ENCODE measurements at regions not wholly inside any gene's neighbourhood (a gene's known extent, or its start where the extent isn't known, plus 50 kb on each side); places are given as distances from the start of the nearest gene placed in this dataset.
"Not testable (repeated sequence)": the region's sequence is repeated elsewhere in the genome, so short reads cannot be mapped to it uniquely, and the experiment has no call there.

- DNase-seq (ENCODE audit: low read depth in 4 of 4, low spot score in 3 of 4), result not testable (repeated sequence)
Observed at GRCh38 chr13:104493502-104493901, 1427.3 kb upstream of the SLC10A2 start.

DNA sequence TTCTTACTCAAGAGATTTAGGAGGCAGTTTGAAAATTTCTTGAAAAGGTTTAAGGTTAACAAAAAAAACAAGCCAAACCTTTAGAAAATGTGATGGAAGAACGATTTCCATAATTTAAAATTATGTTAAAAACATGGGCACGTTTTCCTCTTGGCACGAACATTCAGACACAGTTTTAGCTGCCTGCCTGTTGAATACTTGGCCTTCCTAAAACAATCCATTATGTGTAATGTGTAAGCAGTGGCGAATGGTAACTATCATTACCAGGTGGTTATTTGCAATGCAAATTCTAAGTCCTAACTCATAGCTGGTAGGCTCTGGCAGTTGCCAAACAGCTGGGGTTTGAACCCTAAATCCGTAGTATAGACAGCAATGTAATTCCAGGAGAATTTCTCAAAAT lies 1425.7 kb upstream of the SLC10A2 start:
- DNase-seq (ENCODE audit: low read depth in 4 of 4, low spot score in 3 of 4), result no peak

- no peak for DNase-seq (ENCODE audit: low read depth in 4 of 4, low spot score in 3 of 4)
Observed at GRCh38 chr13:104487006-104487405, 1420.8 kb upstream of the SLC10A2 start.

DNA sequence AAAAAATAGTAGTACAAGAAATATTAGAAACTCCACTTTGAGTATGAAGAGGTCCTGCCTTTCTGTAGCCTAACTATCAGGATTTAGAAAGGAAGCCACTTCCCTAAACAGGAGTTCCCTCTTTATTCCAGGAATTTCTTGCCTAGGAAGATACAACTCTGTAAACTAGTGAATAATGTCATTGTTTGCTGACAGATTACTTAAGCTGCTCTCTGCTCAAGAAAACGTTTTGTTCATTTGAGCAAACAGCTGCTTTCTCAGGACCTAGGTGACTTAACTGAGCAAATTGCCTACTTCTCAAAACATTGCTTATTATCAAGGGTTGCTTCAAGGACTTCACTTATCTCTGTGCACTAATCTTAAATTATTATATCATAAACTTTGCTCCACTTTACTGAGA lies 1419.4 kb upstream of the SLC10A2 start:
- no peak for DNase-seq (ENCODE audit: low read depth in 4 of 4, low spot score in 3 of 4)

GRCh38 chr13:104483631-104484030 lies 1417.4 kb upstream of the SLC10A2 start:
- DNase-seq (ENCODE audit: low read depth in 4 of 4, low spot score in 3 of 4), result no peak

DNA sequence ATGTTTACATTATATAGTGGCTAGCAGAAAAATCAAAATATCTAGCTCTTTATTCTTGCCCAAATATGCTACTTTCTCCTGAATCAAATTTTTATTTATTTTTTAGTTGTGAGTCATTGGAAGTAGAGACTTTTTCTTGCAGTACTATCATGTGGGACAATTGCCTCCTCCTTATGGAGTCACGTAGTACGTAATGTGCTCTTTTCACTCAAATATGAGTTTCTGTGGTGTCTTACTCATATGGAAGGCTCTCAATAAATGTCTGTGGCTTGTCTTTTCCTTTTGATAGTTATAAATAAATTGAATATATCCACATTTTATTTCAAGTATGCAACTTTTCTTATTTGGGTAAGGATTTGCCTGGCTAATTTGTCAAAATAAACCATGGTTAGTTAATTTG lies 1411.0 kb upstream of the SLC10A2 start:
- no peak for DNase-seq (ENCODE audit: low read depth in 4 of 4, low spot score in 3 of 4)

DNA sequence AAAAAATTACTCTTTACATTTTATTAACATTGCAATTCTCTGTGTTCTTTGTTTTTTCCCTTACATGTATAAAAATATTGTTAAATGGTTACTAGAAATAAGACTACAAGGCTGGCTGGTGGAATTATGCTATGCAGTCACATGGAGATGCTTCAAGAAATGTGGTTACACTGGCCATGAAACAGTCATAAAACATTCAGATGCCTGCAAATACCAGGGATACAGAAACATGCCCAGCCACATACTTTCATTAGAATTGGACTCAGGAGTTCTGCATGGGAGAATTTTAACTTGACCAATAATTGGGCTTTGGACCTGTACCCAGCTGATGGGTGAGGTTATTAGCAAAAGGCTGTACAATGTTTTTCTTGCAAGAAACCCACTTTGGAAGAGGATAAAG lies 1407.7 kb upstream of the SLC10A2 start:
- DNase-seq (ENCODE audit: low read depth in 4 of 4, low spot score in 3 of 4), result no peak

- DNase-seq (ENCODE audit: low read depth in 4 of 4, low spot score in 3 of 4), result no peak
Observed at GRCh38 chr13:104466016-104466415, 1399.8 kb upstream of the SLC10A2 start.

DNA sequence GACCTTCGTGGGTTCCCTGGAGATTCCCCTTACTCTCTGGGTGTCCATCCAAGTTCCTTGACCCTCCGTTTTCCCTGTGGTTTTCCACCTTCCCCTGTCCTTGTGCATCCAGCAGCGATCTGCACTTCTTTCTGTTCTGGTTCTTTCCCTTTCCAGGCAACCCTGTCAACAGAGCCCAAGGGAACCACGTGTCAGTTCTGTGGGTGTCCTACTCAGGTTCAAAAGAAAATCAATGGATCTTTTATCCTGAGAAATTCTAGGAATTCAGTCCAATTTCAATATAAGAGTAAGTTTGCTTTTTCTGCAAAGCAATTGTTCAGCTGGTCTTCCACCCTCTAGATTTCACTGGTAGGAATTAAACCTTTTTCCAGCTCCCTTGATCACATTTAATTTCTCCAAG lies 1394.8 kb upstream of the SLC10A2 start:
- no peak for DNase-seq (ENCODE audit: low read depth in 4 of 4, low spot score in 3 of 4)

GRCh38 chr13:104460554-104460953 lies 1394.3 kb upstream of the SLC10A2 start:
- DNase-seq (ENCODE audit: low read depth in 4 of 4, low spot score in 3 of 4), result no peak

- no peak for DNase-seq (ENCODE audit: low read depth in 4 of 4, low spot score in 3 of 4)
Observed at GRCh38 chr13:104450006-104450405, 1383.8 kb upstream of the SLC10A2 start.

GRCh38 chr13:104447348-104447747 lies 1381.1 kb upstream of the SLC10A2 start:
- DNase-seq (ENCODE audit: low read depth in 4 of 4, low spot score in 3 of 4), result no peak

GRCh38 chr13:104442536-104442935 lies 1376.3 kb upstream of the SLC10A2 start:
- DNase-seq (ENCODE audit: low read depth in 4 of 4, low spot score in 3 of 4), result no peak

DNA sequence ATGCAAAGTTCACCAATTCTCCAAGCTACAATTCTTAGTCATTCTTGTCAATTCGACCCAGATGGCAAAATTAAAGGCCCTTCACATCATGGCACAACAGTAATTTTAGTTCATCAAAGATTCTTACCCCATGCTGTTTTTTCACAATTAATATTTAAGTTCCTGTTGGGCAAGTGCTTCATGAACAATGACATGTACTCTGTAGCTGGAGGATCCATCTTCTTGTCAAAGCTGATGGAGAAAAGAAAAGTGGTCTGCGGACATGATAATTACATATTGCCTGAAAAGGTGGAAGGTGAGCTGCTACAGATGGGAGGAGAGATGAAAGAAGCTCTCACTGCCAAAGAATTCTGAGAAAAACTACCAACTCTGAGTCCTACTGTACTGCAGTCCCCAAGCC lies 1370.3 kb upstream of the SLC10A2 start:
- no peak for DNase-seq (ENCODE audit: low read depth in 4 of 4, low spot score in 3 of 4)

DNA sequence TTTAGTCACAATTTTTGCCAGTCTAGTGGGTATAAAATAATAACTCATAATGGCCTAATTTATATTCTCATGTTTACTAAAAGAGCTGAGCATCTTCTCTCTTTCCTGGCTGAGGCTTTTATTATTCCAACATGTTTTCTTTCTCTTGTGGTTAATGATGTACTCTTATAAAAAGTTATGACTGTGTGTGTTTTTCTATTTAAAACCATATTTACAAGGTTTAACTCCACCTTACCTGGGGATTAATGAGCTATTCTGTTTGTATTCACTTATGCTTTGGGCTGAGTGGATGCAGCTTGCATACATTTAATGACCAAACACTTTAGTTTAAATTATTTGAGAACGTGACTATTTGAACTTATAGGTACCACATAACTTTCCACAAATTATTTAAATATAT lies 1365.7 kb upstream of the SLC10A2 start:
- DNase-seq (ENCODE audit: low read depth in 4 of 4, low spot score in 3 of 4), result no peak

DNA sequence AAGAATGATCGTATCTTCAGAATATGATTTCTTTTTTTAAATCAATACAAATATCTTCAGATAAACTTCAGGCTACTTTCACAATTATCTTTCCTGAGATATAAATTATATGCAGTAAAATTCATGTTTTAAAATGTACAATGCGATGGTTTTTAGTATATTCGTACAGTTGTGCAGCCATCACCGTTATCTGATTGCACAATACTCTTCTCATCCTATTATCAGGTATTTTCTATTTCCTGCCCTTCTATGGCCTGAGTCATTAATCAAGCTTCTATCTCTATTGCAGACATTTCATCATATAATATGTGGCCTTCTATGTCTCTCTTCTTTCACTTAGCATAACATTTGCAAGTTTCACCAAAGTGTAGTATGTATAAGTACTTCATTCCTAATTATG lies 1360.2 kb upstream of the SLC10A2 start:
- no peak for DNase-seq (ENCODE audit: low read depth in 4 of 4, low spot score in 3 of 4)

GRCh38 chr13:104422668-104423067 lies 1356.5 kb upstream of the SLC10A2 start:
- DNase-seq (ENCODE audit: low read depth in 4 of 4, low spot score in 3 of 4), result no peak

DNA sequence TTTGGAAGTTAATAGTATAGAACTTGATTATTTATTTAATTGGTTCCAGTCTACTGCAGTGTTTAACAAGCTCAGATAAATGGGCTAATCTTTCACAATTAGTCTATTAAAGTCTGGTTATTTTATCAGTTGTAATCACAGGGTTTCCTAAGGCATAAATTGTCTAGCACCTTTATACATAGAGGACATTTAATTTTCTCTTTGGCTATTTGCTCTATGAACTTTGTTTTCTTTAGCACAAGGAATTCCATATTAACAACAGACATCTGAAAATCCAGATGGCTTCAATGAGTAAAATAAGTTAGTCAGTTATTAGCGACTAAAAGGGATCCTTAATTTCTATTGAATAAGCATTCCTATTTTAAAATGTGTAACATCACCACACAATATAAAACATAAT lies 1350.8 kb upstream of the SLC10A2 start:
- no peak for DNase-seq (ENCODE audit: low read depth in 4 of 4, low spot score in 3 of 4)

DNA sequence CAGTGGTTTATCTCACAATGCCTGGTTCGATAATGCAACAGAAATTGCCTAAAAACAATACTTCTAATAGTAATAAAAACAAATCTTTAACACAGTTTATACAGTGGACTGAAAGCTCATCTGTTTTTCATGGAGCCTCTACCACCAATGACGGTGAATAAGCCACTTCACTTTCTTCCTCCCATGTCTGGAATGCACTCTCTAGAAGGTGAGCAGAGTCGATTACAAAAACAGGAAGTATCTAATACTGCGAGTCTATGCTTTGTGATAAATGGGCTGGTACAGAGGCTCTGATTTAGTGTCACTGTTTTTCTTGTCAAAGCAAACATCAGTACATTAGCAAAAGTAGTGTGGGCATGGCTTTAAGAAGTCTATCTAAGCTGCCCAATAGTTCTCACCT lies 1348.6 kb upstream of the SLC10A2 start:
- DNase-seq (ENCODE audit: low read depth in 4 of 4, low spot score in 3 of 4), result no peak

DNA sequence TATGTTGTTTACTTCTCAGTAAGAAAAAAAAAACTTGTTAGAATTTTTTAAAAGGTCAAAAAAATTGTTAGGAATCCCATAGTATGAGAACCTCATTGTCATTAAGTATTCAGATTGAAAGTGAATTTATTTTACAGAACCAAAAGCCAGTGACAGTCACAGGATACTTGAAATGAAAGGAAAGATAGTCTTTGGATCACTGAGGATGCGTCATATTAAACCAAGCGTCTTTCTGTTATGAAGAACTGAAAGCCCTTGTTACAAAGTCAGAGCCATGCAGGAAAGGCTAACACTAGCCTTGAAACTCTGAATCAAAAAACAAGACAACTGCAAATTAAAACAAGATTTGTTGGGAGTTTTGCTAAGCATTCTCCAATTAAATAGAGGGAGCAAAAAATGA lies 1348.0 kb upstream of the SLC10A2 start:
- no peak for DNase-seq (ENCODE audit: low read depth in 4 of 4, low spot score in 3 of 4)

DNA sequence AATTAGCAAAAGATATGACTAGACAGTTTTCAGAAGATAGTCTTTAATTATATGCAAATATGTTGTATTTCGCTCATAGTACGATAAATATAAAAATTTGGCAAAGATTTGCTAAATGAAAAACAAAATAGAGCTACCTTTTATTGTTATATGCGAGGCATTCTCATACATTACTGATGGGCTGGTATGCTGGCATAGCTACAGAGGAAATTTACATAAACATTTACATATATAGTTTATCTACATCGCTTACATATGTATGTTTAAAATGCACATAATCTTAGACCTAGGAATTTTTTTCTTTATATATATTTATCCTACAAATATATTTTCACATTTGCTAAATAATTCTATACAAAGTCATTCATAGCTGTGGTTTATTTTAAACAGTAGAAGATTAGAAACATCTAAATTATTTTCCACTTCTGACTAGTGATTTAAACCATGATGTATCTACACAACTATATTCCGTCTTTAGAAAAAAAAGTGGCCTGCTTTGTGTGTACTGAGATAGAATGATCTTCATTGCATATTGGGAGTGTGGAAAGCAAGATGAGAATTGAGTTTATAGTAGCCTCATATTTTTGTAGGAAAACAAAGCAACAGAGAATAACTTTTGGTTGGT lies 1345.0 kb upstream of the SLC10A2 start:
- no peak for DNase-seq (ENCODE audit: low read depth in 4 of 4, low spot score in 3 of 4)

DNA sequence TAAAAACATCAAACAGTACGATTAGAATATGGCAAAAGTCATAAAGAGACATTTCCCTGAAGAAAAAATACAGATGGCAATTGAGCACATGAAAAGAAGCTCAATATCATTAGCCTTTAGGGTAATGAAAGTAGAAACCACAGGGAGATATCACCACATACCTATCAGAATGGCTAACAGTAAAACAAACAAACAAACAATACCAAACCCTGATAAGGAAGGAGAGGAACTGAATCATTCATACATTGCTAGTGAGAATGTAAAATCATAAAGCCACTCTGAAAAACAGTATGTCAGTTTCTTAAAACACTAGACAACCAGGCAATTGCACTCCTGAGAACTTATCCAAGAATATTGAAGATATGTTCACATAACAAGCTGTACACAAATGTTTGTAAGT lies 1342.5 kb upstream of the SLC10A2 start:
- no peak for DNase-seq (ENCODE audit: low read depth in 4 of 4, low spot score in 3 of 4)

- DNase-seq (ENCODE audit: low read depth in 4 of 4, low spot score in 3 of 4), result no peak
Observed at GRCh38 chr13:104404325-104404724, 1338.1 kb upstream of the SLC10A2 start.
